ENCODE measurements at regions not wholly inside any gene's neighbourhood (a gene's known extent, or its start where the extent isn't known, plus 50 kb on each side); places are given as distances from the start of the nearest gene placed in this dataset.
A peak's percentile ranks its signal among the peaks of the same experiment; 100 is the strongest.
"Not testable (repeated sequence)": the region's sequence is repeated elsewhere in the genome, so short reads cannot be mapped to it uniquely, and the experiment has no call there.

DNA sequence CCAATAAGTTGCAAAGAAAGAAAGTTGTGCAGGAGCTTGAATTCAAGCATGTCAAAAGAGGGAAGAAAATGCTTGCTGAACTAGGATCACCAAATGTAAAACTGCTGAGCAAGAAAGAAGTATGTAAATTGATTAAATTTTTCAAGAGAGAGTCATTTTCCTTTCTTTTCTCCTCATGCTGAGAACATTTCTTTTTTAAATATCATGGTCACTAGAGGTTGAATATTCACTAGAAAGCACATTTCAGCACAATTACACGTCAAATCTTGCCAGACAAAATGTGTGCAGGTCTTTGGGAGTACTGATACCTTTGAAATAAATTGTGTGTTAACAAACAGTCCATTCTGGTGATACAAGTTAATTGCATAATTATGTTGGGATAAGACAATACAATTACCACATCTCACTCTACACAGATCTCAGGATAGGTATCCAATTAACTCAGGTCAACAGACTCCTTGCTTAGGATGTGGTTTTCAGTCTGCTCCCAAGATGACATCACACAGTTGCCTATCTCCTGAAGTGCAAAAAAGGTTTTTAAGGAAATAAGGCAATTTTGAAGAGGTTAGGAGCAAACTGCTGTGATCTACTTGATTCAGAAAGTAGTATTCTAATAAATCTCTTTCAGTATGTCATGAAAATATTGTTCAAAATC, 862.2 kb downstream of the RPS29 start:
- DNase-seq (ENCODE audit: low read depth, low spot score) = peak; percentile 18
- no peak overlapping the region for H3K4me3 ChIP-seq (ENCODE audit: low read depth, low read length)
- TF ChIP-seq, protein P1, sequence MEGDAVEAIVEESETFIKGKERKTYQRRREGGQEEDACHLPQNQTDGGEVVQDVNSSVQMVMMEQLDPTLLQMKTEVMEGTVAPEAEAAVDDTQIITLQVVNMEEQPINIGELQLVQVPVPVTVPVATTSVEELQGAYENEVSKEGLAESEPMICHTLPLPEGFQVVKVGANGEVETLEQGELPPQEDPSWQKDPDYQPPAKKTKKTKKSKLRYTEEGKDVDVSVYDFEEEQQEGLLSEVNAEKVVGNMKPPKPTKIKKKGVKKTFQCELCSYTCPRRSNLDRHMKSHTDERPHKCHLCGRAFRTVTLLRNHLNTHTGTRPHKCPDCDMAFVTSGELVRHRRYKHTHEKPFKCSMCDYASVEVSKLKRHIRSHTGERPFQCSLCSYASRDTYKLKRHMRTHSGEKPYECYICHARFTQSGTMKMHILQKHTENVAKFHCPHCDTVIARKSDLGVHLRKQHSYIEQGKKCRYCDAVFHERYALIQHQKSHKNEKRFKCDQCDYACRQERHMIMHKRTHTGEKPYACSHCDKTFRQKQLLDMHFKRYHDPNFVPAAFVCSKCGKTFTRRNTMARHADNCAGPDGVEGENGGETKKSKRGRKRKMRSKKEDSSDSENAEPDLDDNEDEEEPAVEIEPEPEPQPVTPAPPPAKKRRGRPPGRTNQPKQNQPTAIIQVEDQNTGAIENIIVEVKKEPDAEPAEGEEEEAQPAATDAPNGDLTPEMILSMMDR (IDR thresholded peaks at IDR 0.05; ENCODE audit: low read depth, low read length) = no peak
- in situ Hi-C loops (cut with HindIII; ENCODE audit: low sequenced_read_pairs) = no loop called here

DNA sequence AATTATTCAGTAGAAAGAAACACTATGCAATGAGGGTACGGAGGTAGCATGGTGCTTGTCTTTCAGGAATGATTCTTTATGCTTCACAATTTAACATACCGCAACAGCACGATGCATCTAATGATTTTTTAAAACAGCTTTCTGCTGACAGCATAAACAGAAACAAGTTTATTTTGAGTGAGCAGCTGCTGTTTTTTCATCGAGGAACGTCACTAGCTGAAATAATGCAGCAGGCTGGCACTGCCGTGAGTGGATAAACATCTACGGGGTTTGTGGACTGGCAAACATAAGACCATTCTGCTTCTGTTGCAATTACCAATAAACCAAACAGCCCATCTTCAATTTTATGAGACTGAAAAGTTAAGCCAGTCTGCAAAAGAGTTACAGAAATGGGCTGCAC, 871.8 kb downstream of the RPS29 start:
- in situ Hi-C loops (cut with HindIII; ENCODE audit: low sequenced_read_pairs) = no loop called here
- H3K4me3 ChIP-seq (ENCODE audit: low read depth, low read length) = no peak overlapping the region
- TF ChIP-seq, protein P1 (IDR thresholded peaks at IDR 0.05; ENCODE audit: low read depth, low read length) = no peak
- DNase-seq (ENCODE audit: low read depth, low spot score) = no peak

DNA sequence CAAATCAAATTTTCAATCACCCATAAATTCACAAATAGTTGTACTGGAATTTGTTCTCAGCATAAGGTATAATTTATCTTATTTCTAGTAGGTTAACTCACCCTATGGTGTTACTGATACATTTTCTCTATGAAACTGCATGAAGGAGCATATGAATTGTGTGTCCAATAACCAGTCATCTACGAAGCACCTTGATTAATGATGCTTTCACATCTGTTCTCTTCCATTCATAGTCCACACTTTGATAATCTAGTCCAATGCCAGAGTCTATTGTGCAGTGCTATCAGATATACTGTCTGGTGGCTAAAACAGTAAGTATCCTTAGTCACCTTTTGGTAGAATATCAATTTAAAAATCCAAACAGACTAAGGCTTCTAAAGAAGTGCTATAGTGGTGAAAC, 876.0 kb downstream of the RPS29 start:
- no peak for DNase-seq (ENCODE audit: low read depth, low spot score)
- TF ChIP-seq, protein P1 (IDR thresholded peaks at IDR 0.05; ENCODE audit: low read depth, low read length) = no peak
- in situ Hi-C loops (cut with HindIII; ENCODE audit: low sequenced_read_pairs) = no loop called here
- H3K4me3 ChIP-seq (ENCODE audit: low read depth, low read length) = no peak overlapping the region

DNA sequence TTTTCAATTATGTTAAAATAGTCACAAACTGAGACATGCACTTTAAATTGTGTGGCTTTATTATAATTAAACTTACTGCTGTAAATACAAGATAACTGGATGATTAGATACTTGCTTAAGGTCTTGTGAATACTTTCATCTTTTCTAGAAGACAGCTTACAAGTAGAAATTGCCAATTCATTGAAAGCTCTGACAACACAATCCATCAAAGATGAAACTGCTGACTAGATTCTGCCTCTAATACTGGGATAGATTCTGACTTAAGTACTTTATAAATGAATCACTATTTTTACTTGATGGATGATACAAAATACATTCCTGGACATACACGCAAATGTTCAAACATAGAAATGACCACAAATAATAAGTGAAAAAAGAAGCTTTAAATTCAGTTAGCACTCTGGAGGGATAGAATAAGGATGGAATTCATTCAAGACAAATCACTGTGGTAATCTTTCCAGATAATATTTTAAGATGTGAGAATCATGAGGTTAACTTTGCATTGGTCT, 876.8 kb downstream of the RPS29 start:
- in situ Hi-C loops (cut with HindIII; ENCODE audit: low sequenced_read_pairs) = no loop called here
- TF ChIP-seq, protein P1 (IDR thresholded peaks at IDR 0.05; ENCODE audit: low read depth, low read length) = no peak
- H3K4me3 ChIP-seq (ENCODE audit: low read depth, low read length) = no peak overlapping the region
- no peak for DNase-seq (ENCODE audit: low read depth, low spot score)

DNA sequence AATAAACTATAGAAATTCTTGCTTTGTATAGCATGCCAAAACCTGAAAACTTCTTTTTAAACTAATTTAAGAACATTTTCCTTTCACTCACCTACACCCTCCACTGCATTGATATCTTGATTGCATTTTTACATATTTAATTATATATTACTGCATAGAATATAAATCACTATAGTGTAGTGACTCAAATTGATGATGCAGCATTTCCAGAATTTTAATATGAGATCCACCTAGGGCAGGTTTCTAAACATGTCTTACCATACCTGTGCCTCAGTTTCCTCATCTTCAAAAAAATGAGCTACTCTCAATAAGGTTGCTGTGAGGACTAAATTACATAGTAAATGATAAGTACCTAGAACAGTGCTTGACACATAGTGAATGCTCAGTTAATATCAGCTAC, 881.5 kb downstream of the RPS29 start:
- no peak for DNase-seq (ENCODE audit: low read depth, low spot score)
- TF ChIP-seq, protein P1 (IDR thresholded peaks at IDR 0.05; ENCODE audit: low read depth, low read length) = no peak
- H3K4me3 ChIP-seq (ENCODE audit: low read depth, low read length) = no peak overlapping the region
- in situ Hi-C loops (cut with HindIII; ENCODE audit: low sequenced_read_pairs) = no loop called here

DNA sequence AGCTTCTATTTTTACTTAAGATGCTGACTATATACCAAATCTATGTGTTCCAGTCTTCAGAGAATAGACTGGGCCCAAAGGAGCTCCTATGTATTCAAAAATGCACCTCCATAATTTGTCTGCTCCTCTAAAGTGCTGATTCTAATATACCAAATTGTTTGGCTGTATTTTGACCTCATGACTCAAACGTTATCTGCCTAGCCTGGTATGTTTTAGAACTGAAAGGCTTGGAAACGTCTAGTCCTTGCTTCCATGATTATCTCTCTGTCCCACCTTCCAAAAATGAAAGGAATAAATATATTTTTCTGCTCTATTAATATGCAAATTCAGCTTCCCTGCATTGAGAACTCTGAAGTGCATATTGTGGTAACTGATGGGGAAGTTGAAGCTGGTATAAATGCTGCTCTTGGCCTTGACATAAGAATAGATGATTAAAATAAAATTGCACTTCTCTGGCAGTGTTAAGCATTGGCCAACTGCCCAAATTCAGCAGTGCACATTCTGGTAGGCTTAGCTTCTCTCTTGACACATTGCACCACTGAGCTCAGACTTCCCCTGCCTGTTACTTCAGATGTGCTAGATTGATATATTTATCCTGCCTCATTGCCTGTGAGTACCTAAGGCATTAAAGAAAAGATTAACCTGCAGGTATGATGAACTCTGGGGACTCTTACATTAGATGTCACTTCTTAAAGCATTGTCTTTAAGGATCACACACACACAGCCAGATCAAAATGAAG, 882.3 kb downstream of the RPS29 start:
- DNase-seq (ENCODE audit: low read depth, low spot score) = no peak
- in situ Hi-C loops (cut with HindIII; ENCODE audit: low sequenced_read_pairs) = no loop called here
- no peak overlapping the region for H3K4me3 ChIP-seq (ENCODE audit: low read depth, low read length)
- TF ChIP-seq, protein P1 (IDR thresholded peaks at IDR 0.05; ENCODE audit: low read depth, low read length) = no peak

DNA sequence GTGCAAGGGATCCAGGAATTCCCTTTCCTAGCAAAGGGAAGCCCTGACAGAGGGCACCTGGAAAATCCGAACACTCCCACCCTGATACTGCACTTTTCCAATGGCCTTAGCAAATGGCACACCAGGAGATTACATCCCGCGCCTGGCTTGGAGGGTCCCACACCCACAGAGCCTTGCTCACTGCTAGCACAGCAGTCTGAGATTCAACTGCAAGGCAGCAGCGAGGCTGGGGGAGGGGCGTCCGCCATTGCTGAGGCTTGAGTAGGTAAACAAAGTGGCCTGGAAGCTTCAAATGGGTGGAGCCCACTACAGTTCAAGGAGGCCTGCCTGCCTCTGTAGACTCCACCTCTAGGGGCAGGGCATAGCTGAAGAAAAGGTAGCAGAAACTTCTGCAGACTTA, 888.8 kb downstream of the RPS29 start:
- DNase-seq (ENCODE audit: low read depth, low spot score); H3K4me3 ChIP-seq (ENCODE audit: low read depth, low read length); in situ Hi-C loops (cut with HindIII; ENCODE audit: low sequenced_read_pairs): not testable (repeated sequence)
